ENCODE measurements at regions not wholly inside any gene's neighbourhood (a gene's known extent, or its start where the extent isn't known, plus 50 kb on each side); places are given as distances from the start of the nearest gene placed in this dataset.

DNA sequence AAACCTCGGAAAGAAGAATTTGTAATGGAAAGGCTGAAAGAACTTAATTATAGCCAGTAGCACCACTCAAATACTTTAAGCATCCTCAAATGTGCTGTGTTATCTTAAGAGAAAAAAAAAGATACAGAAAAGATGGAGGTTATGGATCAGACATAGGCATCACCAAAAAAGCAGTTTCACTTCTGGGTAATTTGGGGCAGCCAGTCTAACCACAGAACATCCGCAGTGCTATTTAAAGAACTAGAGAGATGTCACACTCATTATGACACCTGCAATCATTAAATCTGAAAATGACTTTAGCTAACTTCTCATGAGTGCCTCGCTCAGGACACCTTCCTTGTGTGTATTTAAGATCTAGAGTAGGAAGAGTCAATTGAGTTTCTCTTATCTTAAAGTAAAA, 211.8 kb downstream of the RBM26 start:
- H3K4me1 ChIP-seq, result peaks cover 4% of the 10 kb centered on the region
- WGBS, 2 donors, result 83 to 85% methylated on average over 3 of the region's 3 CpGs

GRCh38 chr13:79191501-79191900, 214.6 kb downstream of the RBM26 start:
- intact Hi-C loops (cut with DNase I; ENCODE audit: low total_unique reads), result no loop called here
- DNase-seq, result no peak
- H3K4me1 ChIP-seq, result peaks cover 4% of the 10 kb centered on the region
- H3K27me3 ChIP-seq, result no peaks in the 10 kb centered on the region
- no peak for TF ChIP-seq POLR2A (IDR thresholded peaks at IDR 0.05)
- TF ChIP-seq, protein P1, sequence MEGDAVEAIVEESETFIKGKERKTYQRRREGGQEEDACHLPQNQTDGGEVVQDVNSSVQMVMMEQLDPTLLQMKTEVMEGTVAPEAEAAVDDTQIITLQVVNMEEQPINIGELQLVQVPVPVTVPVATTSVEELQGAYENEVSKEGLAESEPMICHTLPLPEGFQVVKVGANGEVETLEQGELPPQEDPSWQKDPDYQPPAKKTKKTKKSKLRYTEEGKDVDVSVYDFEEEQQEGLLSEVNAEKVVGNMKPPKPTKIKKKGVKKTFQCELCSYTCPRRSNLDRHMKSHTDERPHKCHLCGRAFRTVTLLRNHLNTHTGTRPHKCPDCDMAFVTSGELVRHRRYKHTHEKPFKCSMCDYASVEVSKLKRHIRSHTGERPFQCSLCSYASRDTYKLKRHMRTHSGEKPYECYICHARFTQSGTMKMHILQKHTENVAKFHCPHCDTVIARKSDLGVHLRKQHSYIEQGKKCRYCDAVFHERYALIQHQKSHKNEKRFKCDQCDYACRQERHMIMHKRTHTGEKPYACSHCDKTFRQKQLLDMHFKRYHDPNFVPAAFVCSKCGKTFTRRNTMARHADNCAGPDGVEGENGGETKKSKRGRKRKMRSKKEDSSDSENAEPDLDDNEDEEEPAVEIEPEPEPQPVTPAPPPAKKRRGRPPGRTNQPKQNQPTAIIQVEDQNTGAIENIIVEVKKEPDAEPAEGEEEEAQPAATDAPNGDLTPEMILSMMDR (IDR thresholded peaks at IDR 0.05), result no peak
- H3K27ac ChIP-seq, result no peak overlapping the region
- no peaks in the 10 kb centered on the region for H3K36me3 ChIP-seq (ENCODE audit: low read depth, missing control alignments)
- H3K9me3 ChIP-seq, result no peaks in the 10 kb centered on the region
- H3K4me3 ChIP-seq, result no peak overlapping the region

More for the DNA sequence above, 211.8 kb downstream of the RBM26 start:
- no peaks in the 10 kb centered on the region for H3K9me3 ChIP-seq
- no peak overlapping the region for H3K27ac ChIP-seq
- no peak overlapping the region for H3K4me3 ChIP-seq
- no peaks in the 10 kb centered on the region for H3K36me3 ChIP-seq (ENCODE audit: low read depth, missing control alignments)
- intact Hi-C loops (cut with DNase I; ENCODE audit: low total_unique reads), result no loop called here
- DNase-seq, result no peak
- no peak for TF ChIP-seq POLR2A (IDR thresholded peaks at IDR 0.05)
- TF ChIP-seq, protein P1 (IDR thresholded peaks at IDR 0.05), result no peak
- no peaks in the 10 kb centered on the region for H3K27me3 ChIP-seq

DNA sequence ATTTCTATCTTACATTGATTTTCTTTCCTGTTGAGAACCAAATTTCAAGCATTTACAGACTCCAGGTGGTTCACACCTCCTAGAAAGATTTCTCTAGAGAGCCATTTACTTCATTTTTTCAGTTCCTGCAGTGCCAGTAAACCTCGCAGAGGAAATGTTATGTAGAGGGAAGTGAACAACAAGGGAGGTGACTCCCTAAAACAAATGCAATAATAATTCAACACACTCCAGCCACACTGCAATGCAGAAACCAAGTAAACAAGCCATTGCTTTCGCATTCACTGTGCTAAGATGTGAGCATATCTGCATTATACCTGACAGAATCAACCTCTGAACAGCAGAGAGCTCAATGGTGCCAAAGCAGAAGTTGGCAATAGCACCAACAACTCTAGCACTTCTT, 215.1 kb downstream of the RBM26 start:
- H3K4me1 ChIP-seq, result peaks cover 4% of the 10 kb centered on the region
- DNase-seq, result no peak
- no peaks in the 10 kb centered on the region for H3K27me3 ChIP-seq
- no peaks in the 10 kb centered on the region for H3K36me3 ChIP-seq (ENCODE audit: low read depth, missing control alignments)
- H3K4me3 ChIP-seq, result no peak overlapping the region
- no peaks in the 10 kb centered on the region for H3K9me3 ChIP-seq
- TF ChIP-seq, protein P1 (IDR thresholded peaks at IDR 0.05), result no peak
- no peak for TF ChIP-seq POLR2A (IDR thresholded peaks at IDR 0.05)
- intact Hi-C loops (cut with DNase I; ENCODE audit: low total_unique reads), result no loop called here
- H3K27ac ChIP-seq, result no peak overlapping the region
- 66 to 71% methylated on average over 2 of the region's 2 CpGs for WGBS, 2 donors

- intact Hi-C loops (cut with DNase I; ENCODE audit: low total_unique reads), result no loop called here
- 75 to 76% methylated on average over 3 of the region's 3 CpGs for WGBS, 2 donors
These were observed 218.0 kb downstream of the RBM26 start for GRCh38 chr13:79187917-79188690.

More at GRCh38 chr13:79187917-79188690, 218.0 kb downstream of the RBM26 start:
- Histone ChIP-seq H3K4me3 (no peak overlapping the region), H3K4me1 (no peaks in the 10 kb centered on the region), H3K27me3 (no peaks in the 10 kb centered on the region), H3K27ac (no peak overlapping the region), H3K9me3 (no peaks in the 10 kb centered on the region), H3K36me3 (ENCODE audit: low read depth, missing control alignments) (no peaks in the 10 kb centered on the region)
- TF ChIP-seq, protein P1 (IDR thresholded peaks at IDR 0.05), result no peak
- no peak for TF ChIP-seq POLR2A (IDR thresholded peaks at IDR 0.05)
- DNase-seq, result no peak
